ENCODE measurements at regions not wholly inside any gene's neighbourhood (a gene's known extent, or its start where the extent isn't known, plus 50 kb on each side); places are given as distances from the start of the nearest gene placed in this dataset.
A peak's percentile ranks its signal among the peaks of the same experiment; 100 is the strongest.
"Not testable (repeated sequence)": the region's sequence is repeated elsewhere in the genome, so short reads cannot be mapped to it uniquely, and the experiment has no call there.

- no peak for DNase-seq
These were observed 141.1 kb downstream of the ENC1 start for GRCh38 chr5:74499256-74500050.

GRCh38 chr5:74497706-74498105, 142.8 kb downstream of the ENC1 start:
- no peak for DNase-seq

- DNase-seq, result no peak
These were observed 147.1 kb downstream of the ENC1 start for GRCh38 chr5:74493411-74493810.

- DNase-seq, result no peak
These were observed 148.3 kb downstream of the ENC1 start for GRCh38 chr5:74492230-74492629.

GRCh38 chr5:74491586-74491985, 148.9 kb downstream of the ENC1 start:
- DNase-seq, result no peak

- no peak for DNase-seq
These were observed 149.7 kb downstream of the ENC1 start for GRCh38 chr5:74490814-74491213.

GRCh38 chr5:74482990-74483389, 157.5 kb downstream of the ENC1 start:
- no peak for DNase-seq

- DNase-seq, result no peak
These were observed 158.0 kb downstream of the ENC1 start for GRCh38 chr5:74482523-74482922.

GRCh38 chr5:74481357-74481756, 159.2 kb downstream of the ENC1 start:
- not testable (repeated sequence) for DNase-seq

GRCh38 chr5:74480201-74480600, 160.3 kb downstream of the ENC1 start:
- no peak for DNase-seq

- no peak for DNase-seq
These were observed 162.2 kb downstream of the ENC1 start for GRCh38 chr5:74478328-74478727.

- DNase-seq, result no peak
These were observed 162.8 kb downstream of the ENC1 start for GRCh38 chr5:74477761-74478160.

- DNase-seq, result no peak
These were observed 163.6 kb downstream of the ENC1 start for GRCh38 chr5:74476819-74477453.

- DNase-seq, result peak; percentile 3
These were observed 164.3 kb downstream of the ENC1 start for GRCh38 chr5:74476046-74476818.

GRCh38 chr5:74471875-74472274, 168.7 kb downstream of the ENC1 start:
- no peak for DNase-seq

- DNase-seq, result no peak
These were observed 171.1 kb downstream of the ENC1 start for GRCh38 chr5:74469234-74469994.

- no peak for DNase-seq
These were observed 172.1 kb downstream of the ENC1 start for GRCh38 chr5:74468421-74468820.

- no peak for DNase-seq
These were observed 174.8 kb downstream of the ENC1 start for GRCh38 chr5:74465724-74466123.

- DNase-seq, result no peak
These were observed 175.9 kb downstream of the ENC1 start for GRCh38 chr5:74464512-74465209.

- no peak for DNase-seq
These were observed 178.2 kb downstream of the ENC1 start for GRCh38 chr5:74462356-74462755.

GRCh38 chr5:74461251-74461650, 179.3 kb downstream of the ENC1 start:
- DNase-seq, result no peak

- DNase-seq, result no peak
These were observed 179.8 kb downstream of the ENC1 start for GRCh38 chr5:74460694-74461093.
